A673 (cell line): ENCODE measurements at regions not wholly inside any gene's neighbourhood (a gene's known extent, or its start where the extent isn't known, plus 50 kb on each side); places are given as distances from the start of the nearest gene placed in this dataset.
"Not testable (repeated sequence)": the region's sequence is repeated elsewhere in the genome, so short reads cannot be mapped to it uniquely, and the experiment has no call there.

ENCODE experiments used
- BruUV-seq: library from RNA; stranded (reverse); fragments of 400-500 nt; replicated peaks from 2 replicates; lab custom pipeline; 2021; lab: Mats Ljungman, UMichigan
- CTCF ChIA-PET: fragments of 300-600 bp; sonication (Branson Sonifier 250); formaldehyde crosslinking; loops from one replicate; lab custom pipeline; 2022; ENCODE audit warnings: antibody characterized with exemption; lab: Charles Lee
- POLR2A ChIA-PET: fragments of 300-600 bp; sonication (Branson Sonifier 250); formaldehyde crosslinking; loops from one replicate; lab custom pipeline; 2022; ENCODE audit warnings: antibody characterized with exemption; ENCODE audit not compliant: low non-redundant PET; lab: Charles Lee
- DNase-seq: peaks from one replicate; pipeline ENCODE4 v3.0.0-alpha.2; 2015; ENCODE audit warnings: low spot score
- H3K27ac ChIP-seq: fragments of 200-600 bp; sonication (generic); 2 replicates; pipeline ENCODE4 v1.5.1; 2016; ENCODE audit warnings: mixed run types, low read depth, mild to moderate bottlenecking, mixed read lengths, antibody characterized with exemption, low read length; ENCODE audit not compliant: poor library complexity, severe bottlenecking
- H3K27me3 ChIP-seq: fragments of 200-600 bp; sonication (generic); replicated peaks from 2 replicates; pipeline ENCODE4 v1.6.1; 2017; ENCODE audit warnings: mixed run types, low read depth, mild to moderate bottlenecking, mixed read lengths, antibody characterized with exemption, low read length; ENCODE audit not compliant: insufficient read depth, poor library complexity
- H3K36me3 ChIP-seq: fragments of 200-600 bp; sonication (generic); 2 replicates; pipeline ENCODE4 v1.6.1; 2016; ENCODE audit warnings: mixed run types, mild to moderate bottlenecking, mixed read lengths, antibody characterized with exemption, low read length; ENCODE audit not compliant: insufficient read depth, poor library complexity, severe bottlenecking
- H3K4me1 ChIP-seq: fragments of 200-600 bp; sonication (generic); 2 replicates; pipeline ENCODE4 v1.6.1; 2017; ENCODE audit warnings: mixed run types, mild to moderate bottlenecking, mixed read lengths, antibody characterized with exemption, low read length; ENCODE audit not compliant: insufficient read depth, poor library complexity, severe bottlenecking
- H3K4me3 ChIP-seq: fragments of 200-600 bp; sonication (generic); 2 replicates; pipeline ENCODE4 v1.5.1; 2016; ENCODE audit warnings: low read depth, mixed run types, mild to moderate bottlenecking, mixed read lengths, low read length; ENCODE audit not compliant: poor library complexity, severe bottlenecking
- H3K9me3 ChIP-seq: fragments of 200-600 bp; sonication (generic); 2 replicates; pipeline ENCODE4 v1.6.1; 2016; ENCODE audit warnings: mixed run types, low read depth, mild to moderate bottlenecking, mixed read lengths, antibody characterized with exemption, low read length; ENCODE audit not compliant: poor library complexity, severe bottlenecking
- EZH2 ChIP-seq: fragments of 200-600 bp; sonication (generic); IDR thresholded peaks from 2 replicates; pipeline ENCODE4 v1.6.1; 2017; ENCODE audit warnings: borderline replicate concordance, low read depth, mild to moderate bottlenecking, mixed read lengths, antibody characterized with exemption, low read length; ENCODE audit not compliant: poor library complexity, severe bottlenecking
- intact Hi-C: fragments of 100-400 bp; cut with micrococcal nuclease; formaldehyde crosslinking; loops from one replicate; pipeline ENCODE4 v1.10.0; 2022; ENCODE audit not compliant: unreplicated experiment
- TF ChIP-seq, protein P1 (sequence below): fragments of 300-800, 200-600 bp; sonication (generic); conservative IDR thresholded peaks from 2 replicates; pipeline ENCODE4 v1.5.1; 2017; ENCODE audit warnings: low read depth, mild to moderate bottlenecking, antibody characterized with exemption, low read length, moderate library complexity, mixed read lengths

DNA sequence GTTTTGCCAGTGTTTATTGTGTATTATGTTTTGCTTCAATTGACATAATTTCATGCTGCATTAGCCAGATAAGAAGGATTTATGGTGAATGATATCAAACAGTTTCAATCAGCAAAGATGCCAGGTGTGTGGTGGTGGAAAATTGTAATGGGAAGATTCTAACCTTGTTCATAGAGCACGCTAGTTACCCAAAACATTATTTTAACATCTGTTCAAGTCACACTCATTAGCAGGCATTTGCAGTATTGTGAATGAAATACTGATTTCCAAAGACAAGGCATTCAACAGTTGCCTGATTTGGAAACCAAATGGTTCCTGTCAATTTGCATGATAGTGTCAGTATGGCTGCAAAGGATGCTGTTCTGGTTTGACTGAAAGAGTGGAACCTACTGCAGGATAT lies 129.7 kb downstream of the EPC1 start:
- no peak for DNase-seq
- Histone ChIP-seq H3K4me3 (no peak overlapping the region), H3K4me1 (no peaks in the 10 kb centered on the region), H3K9me3 (peaks cover 22% of the 10 kb centered on the region), H3K27ac (no peak overlapping the region), H3K36me3 (no peaks in the 10 kb centered on the region), H3K27me3 (no peaks in the 10 kb centered on the region)
- intact Hi-C loops = no loop called here
- CTCF ChIA-PET = no interaction called here
- no peak for TF ChIP-seq EZH2
- TF ChIP-seq, protein P1, sequence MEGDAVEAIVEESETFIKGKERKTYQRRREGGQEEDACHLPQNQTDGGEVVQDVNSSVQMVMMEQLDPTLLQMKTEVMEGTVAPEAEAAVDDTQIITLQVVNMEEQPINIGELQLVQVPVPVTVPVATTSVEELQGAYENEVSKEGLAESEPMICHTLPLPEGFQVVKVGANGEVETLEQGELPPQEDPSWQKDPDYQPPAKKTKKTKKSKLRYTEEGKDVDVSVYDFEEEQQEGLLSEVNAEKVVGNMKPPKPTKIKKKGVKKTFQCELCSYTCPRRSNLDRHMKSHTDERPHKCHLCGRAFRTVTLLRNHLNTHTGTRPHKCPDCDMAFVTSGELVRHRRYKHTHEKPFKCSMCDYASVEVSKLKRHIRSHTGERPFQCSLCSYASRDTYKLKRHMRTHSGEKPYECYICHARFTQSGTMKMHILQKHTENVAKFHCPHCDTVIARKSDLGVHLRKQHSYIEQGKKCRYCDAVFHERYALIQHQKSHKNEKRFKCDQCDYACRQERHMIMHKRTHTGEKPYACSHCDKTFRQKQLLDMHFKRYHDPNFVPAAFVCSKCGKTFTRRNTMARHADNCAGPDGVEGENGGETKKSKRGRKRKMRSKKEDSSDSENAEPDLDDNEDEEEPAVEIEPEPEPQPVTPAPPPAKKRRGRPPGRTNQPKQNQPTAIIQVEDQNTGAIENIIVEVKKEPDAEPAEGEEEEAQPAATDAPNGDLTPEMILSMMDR = no peak
- BruUV-seq = no TSS peak
- POLR2A ChIA-PET = no interaction called here

DNA sequence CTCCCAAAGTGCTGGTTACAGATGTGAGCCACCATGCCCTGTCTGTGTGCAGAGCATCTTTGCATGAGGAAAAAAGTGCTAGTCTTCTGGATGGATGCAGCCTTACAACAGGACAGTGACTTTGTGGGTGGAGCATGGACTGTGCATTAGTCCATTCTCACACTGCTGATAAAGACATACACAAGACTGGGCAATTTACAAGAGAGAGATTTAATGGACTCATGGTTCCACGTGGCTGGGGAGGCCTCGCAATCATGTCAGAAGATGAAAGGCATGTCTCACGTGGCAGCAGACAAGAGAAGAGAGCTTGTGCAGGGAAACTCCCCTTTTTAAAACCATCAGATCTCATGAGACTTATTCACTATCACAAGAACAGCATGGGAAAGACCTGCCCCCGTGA lies 133.1 kb downstream of the EPC1 start:
- H3K9me3 ChIP-seq = peaks cover 10% of the 10 kb centered on the region
- H3K4me3 ChIP-seq, H3K27ac ChIP-seq, intact Hi-C loops, BruUV-seq, H3K27me3 ChIP-seq, H3K36me3 ChIP-seq, H3K4me1 ChIP-seq, CTCF ChIA-PET, DNase-seq: not testable (repeated sequence)
- POLR2A ChIA-PET = interaction anchor here (0.6 kb wide), 1 partner anchor 823 kb away, joined by 12 read pairs; no protein-coding TSS in a partner anchor

DNA sequence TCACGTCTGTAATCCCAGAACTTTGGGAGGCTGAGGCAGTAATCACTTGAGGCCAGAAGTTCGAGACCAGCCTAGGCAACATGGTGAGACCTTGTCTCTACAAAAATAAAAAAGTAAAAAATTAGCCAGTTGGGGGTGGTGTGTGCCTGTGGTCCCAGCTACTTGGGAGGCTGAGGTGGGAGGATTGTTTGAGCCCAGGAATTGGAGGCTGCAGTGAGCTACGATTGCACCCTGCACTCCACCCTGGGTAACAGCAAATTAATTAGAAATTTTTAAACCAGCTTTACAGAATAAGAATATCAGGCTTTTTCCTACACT lies 136.0 kb downstream of the EPC1 start:
- no peak for TF ChIP-seq EZH2
- TF ChIP-seq, protein P1 = 0 out of 2 replicates have a peak, but pooled peaks have one; percentile 18
- BruUV-seq = no TSS peak
- Histone ChIP-seq H3K4me1 (no peaks in the 10 kb centered on the region), H3K27ac (no peak overlapping the region), H3K9me3 (no peaks in the 10 kb centered on the region), H3K4me3 (no peak overlapping the region), H3K27me3 (no peaks in the 10 kb centered on the region), H3K36me3 (no peaks in the 10 kb centered on the region)
- DNase-seq = no peak
- intact Hi-C loops = no loop called here
- ChIA-PET POLR2A (no interaction called here), CTCF (interaction anchor here (0.6 kb wide), 3 partner anchors 21 to 170 kb away, joined by 5 read pairs; no protein-coding TSS in a partner anchor)
